Choroid plexus epithelial cell (primary cell): ENCODE measurements at regions not wholly inside any gene's neighbourhood (a gene's known extent, or its start where the extent isn't known, plus 50 kb on each side); places are given as distances from the start of the nearest gene placed in this dataset.
"Not testable (repeated sequence)": the region's sequence is repeated elsewhere in the genome, so short reads cannot be mapped to it uniquely, and the experiment has no call there.

Source experiments
- DNase-seq: peaks from one replicate; pipeline ENCODE4 v3.0.0-alpha.2; 2010; ENCODE audit warnings: low read depth
- H3K4me3 ChIP-seq: 2 replicates; pipeline ENCODE4 v1.5.1; 2011; ENCODE audit warnings: low read depth, mild to moderate bottlenecking, control low read depth, low read length, moderate library complexity
- TF ChIP-seq, protein P1 (sequence below): conservative IDR thresholded peaks from 2 replicates; pipeline ENCODE4 v1.5.1; 2011; ENCODE audit warnings: low read depth, mild to moderate bottlenecking, control low read depth, inconsistent platforms, low read length, moderate library complexity

DNA sequence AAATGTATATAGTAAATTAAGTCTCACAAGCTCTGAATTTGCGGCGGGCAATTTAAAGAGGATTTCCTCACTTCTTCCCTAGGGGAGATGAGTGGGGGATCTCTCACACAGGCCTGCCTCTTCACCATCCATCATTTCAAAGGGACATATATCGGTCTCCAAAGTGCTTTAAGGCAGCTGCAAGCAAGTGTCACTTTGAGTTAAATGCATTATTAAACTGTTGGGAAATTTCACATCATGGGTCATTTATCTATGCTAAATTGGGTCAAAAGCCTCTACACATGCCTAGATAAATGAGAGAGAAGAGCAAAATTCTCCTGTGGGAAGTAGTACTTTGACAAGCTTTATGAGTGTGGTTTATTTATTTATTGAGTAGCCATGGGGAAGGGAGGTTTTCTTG, 1106.1 kb upstream of the GOT2 start:
- DNase-seq: no peak
- H3K4me3 ChIP-seq: no peak overlapping the region
- TF ChIP-seq, protein P1, sequence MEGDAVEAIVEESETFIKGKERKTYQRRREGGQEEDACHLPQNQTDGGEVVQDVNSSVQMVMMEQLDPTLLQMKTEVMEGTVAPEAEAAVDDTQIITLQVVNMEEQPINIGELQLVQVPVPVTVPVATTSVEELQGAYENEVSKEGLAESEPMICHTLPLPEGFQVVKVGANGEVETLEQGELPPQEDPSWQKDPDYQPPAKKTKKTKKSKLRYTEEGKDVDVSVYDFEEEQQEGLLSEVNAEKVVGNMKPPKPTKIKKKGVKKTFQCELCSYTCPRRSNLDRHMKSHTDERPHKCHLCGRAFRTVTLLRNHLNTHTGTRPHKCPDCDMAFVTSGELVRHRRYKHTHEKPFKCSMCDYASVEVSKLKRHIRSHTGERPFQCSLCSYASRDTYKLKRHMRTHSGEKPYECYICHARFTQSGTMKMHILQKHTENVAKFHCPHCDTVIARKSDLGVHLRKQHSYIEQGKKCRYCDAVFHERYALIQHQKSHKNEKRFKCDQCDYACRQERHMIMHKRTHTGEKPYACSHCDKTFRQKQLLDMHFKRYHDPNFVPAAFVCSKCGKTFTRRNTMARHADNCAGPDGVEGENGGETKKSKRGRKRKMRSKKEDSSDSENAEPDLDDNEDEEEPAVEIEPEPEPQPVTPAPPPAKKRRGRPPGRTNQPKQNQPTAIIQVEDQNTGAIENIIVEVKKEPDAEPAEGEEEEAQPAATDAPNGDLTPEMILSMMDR: no peak

- no peak overlapping the region for H3K4me3 ChIP-seq
- TF ChIP-seq, protein P1: no peak
- no peak for DNase-seq
These were observed 1092.7 kb upstream of the GOT2 start for GRCh38 chr16:59826767-59827166.

DNA sequence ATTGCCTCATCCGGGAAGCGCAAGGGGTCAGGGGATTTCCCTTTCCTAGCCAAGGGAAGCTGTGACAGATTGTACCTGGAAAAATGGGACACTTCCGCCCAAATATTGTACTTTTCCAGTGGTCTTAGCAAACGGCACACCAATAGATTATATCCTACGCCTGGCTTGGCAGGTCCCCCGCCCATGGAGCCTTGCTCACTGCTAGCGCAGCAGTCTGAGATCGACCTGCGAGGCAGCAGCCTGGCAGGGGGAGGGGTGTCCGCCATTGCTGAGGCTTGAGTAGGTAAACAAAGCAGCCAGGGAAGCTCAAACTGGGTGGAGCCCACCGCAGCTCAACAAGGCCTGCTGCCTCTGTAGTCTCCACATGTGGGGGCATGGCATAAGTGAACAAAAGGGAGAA, 1075.4 kb upstream of the GOT2 start:
- DNase-seq, H3K4me3 ChIP-seq: not testable (repeated sequence)

- no peak for DNase-seq
- H3K4me3 ChIP-seq: no peak overlapping the region
- TF ChIP-seq, protein P1: no peak
These were observed 1049.1 kb upstream of the GOT2 start for GRCh38 chr16:59783191-59783590.

DNA sequence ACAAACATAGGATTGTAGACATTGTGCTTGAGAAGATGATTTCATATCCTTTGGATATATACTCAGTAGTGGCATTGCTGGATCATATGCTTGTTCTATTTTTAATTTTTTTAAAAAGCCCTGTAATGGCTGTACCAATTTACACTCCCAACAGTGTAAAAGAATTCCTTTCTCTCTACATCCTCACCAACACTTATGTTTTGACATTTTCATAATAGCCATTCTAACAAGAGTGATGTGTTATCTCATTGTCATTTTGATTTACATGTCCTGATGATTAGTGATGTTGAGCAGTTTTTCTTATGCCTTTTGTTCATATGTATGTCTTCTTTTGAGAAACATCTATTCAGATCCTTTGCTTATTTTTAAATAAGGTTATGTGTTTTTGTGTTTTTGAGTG, 1039.2 kb upstream of the GOT2 start:
- no peak for DNase-seq
- TF ChIP-seq, protein P1: no peak
- no peak overlapping the region for H3K4me3 ChIP-seq

GRCh38 chr16:59759296-59759695, 1025.2 kb upstream of the GOT2 start:
- TF ChIP-seq, protein P1: no peak
- DNase-seq: no peak
- no peak overlapping the region for H3K4me3 ChIP-seq

GRCh38 chr16:59758848-59759247, 1024.7 kb upstream of the GOT2 start:
- TF ChIP-seq, protein P1: no peak
- no peak for DNase-seq
- H3K4me3 ChIP-seq: no peak overlapping the region

DNA sequence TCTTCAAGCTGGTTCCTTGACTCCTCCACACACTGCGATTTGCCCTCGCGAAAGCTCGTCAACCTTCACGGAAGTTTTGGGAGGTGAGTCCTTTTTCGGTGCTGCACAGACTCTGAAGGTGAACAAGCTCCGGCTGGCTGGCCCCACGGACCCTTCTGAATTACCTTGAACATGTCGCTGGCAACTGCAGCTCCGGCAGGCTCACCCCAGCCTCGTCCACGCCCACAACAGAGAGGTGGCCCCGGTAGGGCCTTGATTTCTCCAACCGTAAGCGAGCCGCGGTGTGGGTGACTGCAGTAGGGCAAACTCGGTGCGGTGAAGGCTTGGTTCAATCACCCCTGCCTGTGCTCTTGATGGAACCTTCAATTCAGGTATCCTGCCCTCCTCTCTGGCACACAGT, 1020.7 kb upstream of the GOT2 start:
- no peak for DNase-seq
- no peak overlapping the region for H3K4me3 ChIP-seq
- TF ChIP-seq, protein P1: no peak
